ENCODE measurements at regions not wholly inside any gene's neighbourhood (a gene's known extent, or its start where the extent isn't known, plus 50 kb on each side); places are given as distances from the start of the nearest gene placed in this dataset.
"Not testable (repeated sequence)": the region's sequence is repeated elsewhere in the genome, so short reads cannot be mapped to it uniquely, and the experiment has no call there.

- no peak for DNase-seq (ENCODE audit: low read depth)
Measured at GRCh38 chr6:154921482-154921881, 73.6 kb upstream of the TIAM2 start.

GRCh38 chr6:154923199-154923869 is 71.8 kb upstream of the TIAM2 start:
- DNase-seq (ENCODE audit: low read depth): no peak

GRCh38 chr6:154925130-154925529 is 70.0 kb upstream of the TIAM2 start:
- no peak for DNase-seq (ENCODE audit: low read depth)

GRCh38 chr6:154926366-154926765 is 68.7 kb upstream of the TIAM2 start:
- no peak for DNase-seq (ENCODE audit: low read depth)

- DNase-seq (ENCODE audit: low read depth): peak; percentile 14
Measured at GRCh38 chr6:154928325-154928922, 66.7 kb upstream of the TIAM2 start.

GRCh38 chr6:154930451-154930851 is 64.7 kb upstream of the TIAM2 start:
- DNase-seq (ENCODE audit: low read depth): no peak

- DNase-seq (ENCODE audit: low read depth): no peak
Measured at GRCh38 chr6:154931711-154932424, 63.2 kb upstream of the TIAM2 start.

GRCh38 chr6:154932515-154933027 is 62.5 kb upstream of the TIAM2 start:
- DNase-seq (ENCODE audit: low read depth): no peak

- no peak for DNase-seq (ENCODE audit: low read depth)
Measured at GRCh38 chr6:154933181-154933827, 61.8 kb upstream of the TIAM2 start.

- DNase-seq (ENCODE audit: low read depth): no peak
Measured at GRCh38 chr6:154937306-154938220, 57.6 kb upstream of the TIAM2 start.

GRCh38 chr6:154938221-154938580 is 56.9 kb upstream of the TIAM2 start:
- no peak for DNase-seq (ENCODE audit: low read depth)

- DNase-seq (ENCODE audit: low read depth): not testable (repeated sequence)
Measured at GRCh38 chr6:154938727-154939285, 56.3 kb upstream of the TIAM2 start.

- DNase-seq (ENCODE audit: low read depth): no peak
Measured at GRCh38 chr6:154942770-154943169, 52.3 kb upstream of the TIAM2 start.

GRCh38 chr6:154945271-154945890 is 49.7 kb upstream of the TIAM2 start:
- DNase-seq (ENCODE audit: low read depth): no peak

All from CMK (cell line).